HL-60/S4 treated with phorbol 12-myristate 13-acetate at 8.2 ng/mL for 4 days and 3 days (cell line): ENCODE measurements at regions not wholly inside any gene's neighbourhood (a gene's known extent, or its start where the extent isn't known, plus 50 kb on each side); places are given as distances from the start of the nearest gene placed in this dataset.

Experiments used
- in situ Hi-C: fragments of 300-500 bp; cut with MboI; formaldehyde crosslinking; loops from 2 replicates; pipeline ENCODE4 v1.15.0; 2022; ENCODE audit warnings: low sequenced_read_pairs

DNA sequence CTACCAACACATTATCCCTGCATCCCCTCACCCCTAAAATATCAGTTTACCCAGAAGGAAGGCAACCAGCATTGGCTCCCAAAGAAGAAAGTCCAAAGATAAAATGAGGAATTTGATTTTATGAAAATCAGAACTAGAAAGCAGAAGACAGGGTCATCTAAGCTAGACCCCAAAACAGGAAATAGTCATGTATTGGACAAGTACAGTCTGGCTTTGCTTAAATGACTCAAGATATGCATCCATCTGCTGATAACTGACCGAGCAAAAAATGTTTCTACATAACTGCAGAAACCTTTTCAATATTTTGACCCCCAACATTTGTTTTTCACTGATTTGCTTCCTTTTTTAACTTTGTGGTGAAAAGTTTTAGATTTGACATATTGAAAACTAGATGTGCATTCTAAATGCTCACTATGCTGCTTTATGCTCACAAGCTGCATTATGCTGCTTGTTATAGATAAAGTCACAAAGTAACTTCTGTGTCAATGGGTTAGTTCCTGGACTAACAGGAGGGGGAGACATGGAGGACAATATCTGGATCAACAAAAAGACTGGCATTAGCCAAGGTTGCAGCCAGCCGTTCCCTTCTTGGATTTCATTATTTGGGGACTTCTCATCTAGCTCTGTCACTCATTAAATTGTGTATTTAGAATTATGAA lies 227.0 kb downstream of the INHBA start:
- in situ Hi-C loops: no loop called here

DNA sequence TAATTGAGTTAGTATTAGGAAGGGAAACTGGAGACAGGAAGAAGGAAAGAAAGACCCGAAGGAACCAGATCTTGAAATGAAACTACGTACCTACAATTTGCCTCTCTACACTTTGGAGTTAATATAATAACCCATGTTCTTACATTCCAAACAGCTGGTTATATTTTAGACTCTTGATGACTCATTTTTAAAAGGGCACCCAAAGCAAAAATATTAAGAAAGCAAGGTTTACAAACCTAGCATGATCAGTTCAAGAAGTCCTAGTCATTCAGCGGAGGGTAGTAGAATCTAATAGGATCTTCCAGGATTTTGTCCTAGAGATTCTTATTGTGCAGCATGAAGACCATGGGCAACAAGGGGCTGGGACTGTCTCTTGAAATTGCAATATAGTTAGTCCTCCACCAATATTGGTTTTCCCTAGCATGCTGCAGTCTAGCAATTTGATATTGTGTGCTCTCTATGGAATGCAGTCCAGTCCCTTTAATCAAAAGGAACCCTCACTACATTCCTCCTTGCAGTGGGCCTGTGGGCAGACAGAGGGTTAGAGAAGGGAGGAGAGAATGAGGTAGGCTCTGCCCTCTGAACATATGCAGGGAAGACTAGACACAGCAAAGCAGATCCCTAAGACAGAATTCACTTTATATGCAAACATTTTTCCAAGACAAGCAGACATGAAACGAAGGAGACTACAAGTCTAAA lies 230.3 kb downstream of the INHBA start:
- in situ Hi-C loops: no loop called here

DNA sequence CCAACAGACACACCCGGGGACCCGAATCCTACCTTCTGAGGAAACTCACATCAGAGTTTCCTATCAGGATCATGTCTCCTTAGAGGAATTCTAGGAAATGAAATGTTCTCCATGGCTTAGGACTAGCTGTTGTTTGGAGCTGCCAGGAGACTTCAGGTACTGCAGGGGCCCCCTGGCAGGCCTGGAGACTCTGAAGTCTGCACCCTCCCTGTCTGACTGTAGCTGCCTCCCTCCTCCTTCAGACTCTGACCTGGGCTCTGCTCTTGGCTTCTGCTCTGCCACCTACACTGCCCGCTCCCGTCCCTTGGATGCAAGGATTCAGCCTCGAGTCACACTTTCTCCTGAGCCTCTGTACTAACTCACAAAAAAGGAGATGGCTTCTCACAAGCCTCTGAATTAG lies 232.8 kb downstream of the INHBA start:
- in situ Hi-C loops: no loop called here

DNA sequence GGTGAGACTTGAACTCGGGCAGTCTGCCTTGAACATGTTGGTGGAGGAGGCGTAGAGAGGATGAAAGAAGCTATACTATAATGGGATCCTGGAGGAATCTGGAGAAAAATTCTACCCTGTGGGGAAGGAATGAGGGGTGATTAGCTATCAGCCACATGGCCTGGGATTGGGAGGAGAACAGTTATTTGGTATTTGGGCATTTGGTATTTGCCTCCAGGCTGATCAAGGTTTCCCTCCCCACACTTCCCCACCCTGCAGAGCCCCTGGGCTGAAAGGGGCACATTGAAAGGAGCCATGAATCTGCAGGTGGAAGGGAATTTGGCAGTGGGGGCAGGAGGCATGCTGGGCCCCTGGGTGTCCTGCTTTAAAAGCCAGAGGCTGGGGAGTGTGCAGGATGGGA lies 235.3 kb downstream of the INHBA start:
- in situ Hi-C loops: no loop called here

- in situ Hi-C loops: no loop called here
Measured at GRCh38 chr7:41466760-41467384, 236.0 kb downstream of the INHBA start.

GRCh38 chr7:41465571-41465970 lies 237.3 kb downstream of the INHBA start:
- in situ Hi-C loops: no loop called here

DNA sequence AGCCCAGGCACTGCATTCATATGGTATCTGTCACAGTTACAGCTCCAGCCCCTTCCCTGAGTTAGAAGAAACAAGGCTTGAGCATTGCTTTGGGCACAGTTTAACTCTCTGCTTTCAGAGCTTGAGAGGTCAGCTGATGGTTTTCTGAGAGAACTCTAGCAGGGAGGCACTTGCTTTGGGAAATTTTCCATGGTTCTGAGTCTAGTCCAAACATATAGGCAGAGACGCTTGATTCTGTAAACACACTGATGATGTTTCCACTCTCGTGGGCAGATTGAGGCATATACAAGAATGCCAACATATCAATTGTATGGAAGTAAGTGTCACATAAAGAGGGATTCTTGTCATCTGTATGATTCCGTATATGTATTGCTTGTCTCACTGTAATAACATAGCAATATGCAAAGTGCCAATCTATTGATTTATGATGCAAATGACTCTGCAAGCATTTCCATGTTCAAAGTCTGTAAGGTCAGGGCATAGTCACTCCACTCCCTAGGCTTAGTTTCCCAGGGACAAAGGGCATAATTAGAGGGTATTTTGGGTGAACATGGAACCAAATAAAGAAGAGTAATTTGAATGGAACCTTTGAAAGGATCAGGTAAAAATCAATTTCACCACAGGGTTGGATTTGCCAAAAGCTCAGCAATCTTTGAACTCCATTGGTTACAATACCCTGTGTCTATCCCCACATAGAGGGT lies 239.0 kb downstream of the INHBA start:
- in situ Hi-C loops: no loop called here

- in situ Hi-C loops: no loop called here
Measured at GRCh38 chr7:41459623-41460261, 243.1 kb downstream of the INHBA start.

DNA sequence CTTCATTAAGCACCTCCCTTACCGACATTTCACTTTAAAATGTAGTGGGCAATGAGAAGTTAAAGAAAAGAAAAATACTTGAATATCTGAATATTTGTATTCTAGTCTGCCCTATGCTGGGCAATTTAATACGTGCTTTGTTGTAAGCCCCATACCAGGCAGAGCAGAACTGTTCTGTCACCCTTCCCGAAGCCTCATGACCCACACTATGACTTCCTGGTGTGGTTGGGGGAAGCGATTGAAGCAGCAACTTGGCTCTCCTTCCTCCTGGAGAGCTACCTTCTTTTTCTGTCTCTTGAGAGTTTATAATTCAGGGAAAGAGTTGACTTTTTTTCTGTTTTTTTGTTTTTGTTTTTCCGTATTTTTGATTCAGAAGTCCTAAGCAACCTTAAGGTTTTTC lies 243.7 kb downstream of the INHBA start:
- in situ Hi-C loops: no loop called here

DNA sequence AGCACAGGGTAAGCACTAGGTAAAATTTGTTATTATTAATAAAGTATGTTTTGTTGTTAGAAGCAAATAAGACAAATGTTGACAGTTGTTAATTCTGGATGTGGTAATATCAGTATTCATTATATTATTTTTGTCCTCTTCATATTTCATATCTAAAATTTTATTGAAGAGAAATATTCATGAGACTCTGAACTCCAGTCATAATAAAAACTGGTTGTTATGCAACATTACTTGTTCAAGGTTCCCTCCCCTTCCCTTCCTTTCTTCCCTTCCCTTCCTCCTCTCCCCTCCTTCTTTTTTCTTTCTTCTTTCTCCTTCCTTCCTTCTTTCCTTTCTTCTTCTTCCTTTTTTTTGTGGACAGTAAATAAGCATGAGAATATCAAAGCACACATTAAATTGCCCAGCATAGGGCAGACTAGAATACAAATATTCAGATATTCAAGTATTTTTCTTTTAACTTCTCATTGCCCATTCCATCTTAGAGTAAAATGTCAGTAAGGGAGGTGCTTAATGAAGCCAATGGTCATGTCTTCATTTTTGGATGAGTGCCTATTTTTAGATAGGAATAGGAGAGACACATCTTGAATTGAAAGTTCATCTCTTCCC lies 245.0 kb downstream of the INHBA start:
- in situ Hi-C loops: no loop called here

DNA sequence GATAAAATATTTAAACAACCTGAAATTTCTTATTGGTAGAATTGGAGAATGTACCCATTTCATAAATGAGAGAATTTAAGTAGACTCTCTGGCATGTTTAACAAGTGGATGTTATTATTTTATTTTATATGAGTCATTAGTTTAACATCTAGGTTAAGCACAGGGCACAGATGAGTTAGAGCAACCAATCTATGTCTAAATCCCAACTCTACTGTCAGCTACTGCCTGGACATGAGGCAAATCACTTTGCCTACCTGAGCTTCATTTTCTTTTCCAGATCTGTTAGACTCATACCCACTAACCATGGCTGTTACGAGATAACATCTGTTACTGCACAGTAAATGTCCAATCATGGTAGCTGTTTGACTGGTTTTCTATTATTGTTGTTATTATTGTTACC lies 251.1 kb downstream of the INHBA start:
- in situ Hi-C loops: no loop called here

GRCh38 chr7:41449694-41450093 lies 253.2 kb downstream of the INHBA start:
- in situ Hi-C loops: no loop called here

DNA sequence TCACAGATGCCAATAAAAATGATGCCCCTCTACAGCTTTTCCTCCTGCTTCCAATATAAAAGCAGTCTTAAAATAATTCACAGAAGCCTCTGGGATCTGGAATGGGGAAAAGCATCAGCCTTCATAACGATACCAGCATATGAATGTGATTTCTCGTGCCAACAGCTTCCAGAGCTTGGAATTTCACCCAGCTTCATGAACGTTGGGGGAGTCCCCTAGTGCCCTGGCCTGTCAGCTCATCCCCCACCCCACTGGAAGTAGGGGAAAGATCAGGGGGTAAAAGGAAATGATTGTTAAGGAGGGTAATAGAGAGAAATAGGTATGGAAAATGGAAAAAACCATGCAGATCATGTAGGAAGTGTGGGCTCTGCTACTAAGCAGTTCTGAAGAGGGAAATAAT lies 253.6 kb downstream of the INHBA start:
- in situ Hi-C loops: no loop called here

- in situ Hi-C loops: no loop called here
Measured at GRCh38 chr7:41448104-41448503, 254.8 kb downstream of the INHBA start.

DNA sequence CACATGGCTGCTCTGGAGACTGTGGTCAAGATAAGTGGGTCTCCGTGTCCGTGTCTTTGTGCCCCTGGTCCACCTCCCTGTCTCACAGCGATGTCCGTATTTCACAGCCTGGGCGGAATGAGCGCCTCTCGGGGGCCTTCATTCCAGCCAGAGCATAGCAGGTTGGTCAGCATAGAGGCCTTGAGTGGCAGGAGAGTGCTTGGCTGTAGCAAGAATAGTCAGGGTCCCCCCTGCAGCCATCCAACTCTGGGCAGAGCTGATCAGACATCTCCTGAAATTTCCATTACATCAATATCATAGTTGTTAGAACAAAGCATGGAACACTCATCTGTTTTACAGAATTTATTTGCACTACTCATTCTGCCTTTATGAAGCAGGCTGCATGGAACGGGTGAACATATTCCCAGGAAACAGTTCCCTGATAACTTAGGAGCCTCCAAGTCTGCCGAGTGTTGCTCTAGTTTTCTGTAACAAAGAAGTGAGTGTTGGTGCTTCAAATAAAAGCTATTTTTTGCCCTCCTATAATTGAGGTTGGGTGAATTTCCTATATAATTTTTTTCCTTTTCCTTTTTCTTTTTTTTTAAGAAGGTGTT lies 255.3 kb downstream of the INHBA start:
- in situ Hi-C loops: no loop called here

- in situ Hi-C loops: no loop called here
Measured at GRCh38 chr7:41446606-41447449, 256.1 kb downstream of the INHBA start.

- in situ Hi-C loops: no loop called here
Measured at GRCh38 chr7:41445946-41446345, 256.9 kb downstream of the INHBA start.

- in situ Hi-C loops: no loop called here
Measured at GRCh38 chr7:41445432-41445831, 257.5 kb downstream of the INHBA start.

DNA sequence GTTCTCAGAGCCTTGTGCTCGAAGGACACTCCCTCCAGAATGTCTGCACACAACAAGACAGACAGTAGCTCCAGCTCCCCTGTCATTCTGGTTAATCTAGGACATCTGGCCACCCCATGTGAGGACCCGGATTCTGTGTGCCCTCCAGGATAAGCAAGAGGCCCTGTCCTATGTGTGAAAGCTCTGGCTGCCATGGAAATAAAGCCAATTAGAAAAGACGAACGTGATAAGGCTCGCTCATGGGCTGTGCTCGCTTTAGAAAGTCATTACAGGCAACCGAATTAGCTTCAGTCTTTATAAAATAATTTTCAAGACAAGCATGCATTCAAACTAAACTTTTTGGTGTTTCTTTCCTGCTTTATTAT lies 263.4 kb downstream of the INHBA start:
- in situ Hi-C loops: no loop called here
